Epithelial cell of esophagus (primary cell): ENCODE measurements at regions not wholly inside any gene's neighbourhood (a gene's known extent, or its start where the extent isn't known, plus 50 kb on each side); places are given as distances from the start of the nearest gene placed in this dataset.

Experiments
- DNase-seq: peaks from one replicate; pipeline ENCODE4 v3.0.0; 2010; ENCODE audit warnings: low read depth
- H3K4me3 ChIP-seq: 2 replicates; pipeline ENCODE4 v1.5.1; 2011; ENCODE audit warnings: mild to moderate bottlenecking, low read length, control low read depth
- TF ChIP-seq, protein P1 (sequence below): IDR thresholded peaks from 2 replicates; pipeline ENCODE4 v1.5.1; 2011; ENCODE audit warnings: low read depth, mild to moderate bottlenecking, low read length, control low read depth, inconsistent platforms; ENCODE audit not compliant: insufficient read depth; ENCODE audit errors: missing control alignments

DNA sequence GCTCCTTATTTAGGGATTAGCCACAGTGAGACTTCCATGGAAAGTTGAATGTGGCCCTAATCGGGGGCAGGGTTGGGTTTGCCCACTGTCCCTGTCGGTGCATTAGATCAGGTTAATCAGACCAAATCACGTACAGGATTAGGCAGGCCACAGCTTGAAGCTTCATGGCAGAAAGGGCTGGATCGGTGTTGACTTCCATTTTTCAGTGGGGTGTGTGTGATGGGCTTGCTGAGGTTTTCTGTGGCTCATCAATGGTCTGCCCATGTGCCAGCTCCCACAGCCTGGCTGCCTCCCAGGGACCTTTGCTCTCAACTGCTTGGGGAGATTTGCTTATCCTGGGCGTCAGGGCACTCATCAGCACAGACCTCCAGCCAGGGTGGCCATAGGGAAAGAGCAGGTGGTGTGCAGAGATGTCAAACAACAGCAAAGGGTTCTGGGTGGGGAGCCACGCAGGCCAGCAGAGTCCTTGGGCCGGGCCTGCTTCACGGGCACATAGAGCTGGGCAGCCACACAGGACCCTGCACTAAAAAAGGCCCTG, 130.7 kb downstream of the TFAP2C start:
- no peak for DNase-seq
- TF ChIP-seq, protein P1, sequence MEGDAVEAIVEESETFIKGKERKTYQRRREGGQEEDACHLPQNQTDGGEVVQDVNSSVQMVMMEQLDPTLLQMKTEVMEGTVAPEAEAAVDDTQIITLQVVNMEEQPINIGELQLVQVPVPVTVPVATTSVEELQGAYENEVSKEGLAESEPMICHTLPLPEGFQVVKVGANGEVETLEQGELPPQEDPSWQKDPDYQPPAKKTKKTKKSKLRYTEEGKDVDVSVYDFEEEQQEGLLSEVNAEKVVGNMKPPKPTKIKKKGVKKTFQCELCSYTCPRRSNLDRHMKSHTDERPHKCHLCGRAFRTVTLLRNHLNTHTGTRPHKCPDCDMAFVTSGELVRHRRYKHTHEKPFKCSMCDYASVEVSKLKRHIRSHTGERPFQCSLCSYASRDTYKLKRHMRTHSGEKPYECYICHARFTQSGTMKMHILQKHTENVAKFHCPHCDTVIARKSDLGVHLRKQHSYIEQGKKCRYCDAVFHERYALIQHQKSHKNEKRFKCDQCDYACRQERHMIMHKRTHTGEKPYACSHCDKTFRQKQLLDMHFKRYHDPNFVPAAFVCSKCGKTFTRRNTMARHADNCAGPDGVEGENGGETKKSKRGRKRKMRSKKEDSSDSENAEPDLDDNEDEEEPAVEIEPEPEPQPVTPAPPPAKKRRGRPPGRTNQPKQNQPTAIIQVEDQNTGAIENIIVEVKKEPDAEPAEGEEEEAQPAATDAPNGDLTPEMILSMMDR: no peak
- H3K4me3 ChIP-seq: no peak overlapping the region

DNA sequence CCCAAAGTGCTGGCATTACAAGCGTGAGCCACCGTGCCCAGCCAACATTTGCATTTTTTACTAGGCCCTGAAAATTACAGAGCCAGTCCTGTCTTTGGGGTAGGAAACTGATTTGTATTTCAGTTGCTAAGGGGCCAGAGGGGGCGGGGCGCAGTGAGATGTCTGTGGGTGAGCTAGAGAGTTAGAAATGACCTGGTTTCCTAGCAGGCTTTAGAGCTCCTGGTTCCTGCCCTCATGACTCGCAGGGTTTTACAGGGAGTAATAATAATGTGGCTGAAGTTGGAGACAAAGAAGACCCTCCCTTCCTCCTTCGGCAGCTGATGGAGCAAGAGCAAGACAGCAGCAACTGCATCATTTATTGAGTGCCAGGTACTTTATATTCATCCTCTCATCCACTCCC, 131.5 kb downstream of the TFAP2C start:
- TF ChIP-seq, protein P1: no peak
- no peak overlapping the region for H3K4me3 ChIP-seq
- no peak for DNase-seq

DNA sequence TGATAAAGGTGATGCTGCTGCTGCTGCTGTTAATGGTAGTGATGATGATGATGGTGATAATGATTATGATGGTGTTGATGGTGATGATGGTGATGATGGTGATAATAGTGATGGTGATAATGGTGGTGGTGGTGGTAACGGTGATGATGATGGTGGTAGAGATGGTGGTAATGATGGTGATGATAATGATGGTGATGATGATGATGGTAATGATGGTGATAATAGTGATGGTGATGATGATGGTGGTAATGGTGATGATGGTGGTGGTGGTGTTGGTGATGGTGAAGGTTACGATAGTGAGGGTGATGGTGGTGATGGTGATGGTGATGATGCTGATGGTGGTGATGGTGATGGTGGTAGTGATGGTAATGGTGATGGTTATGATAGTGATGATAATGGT, 132.3 kb downstream of the TFAP2C start:
- no peak for DNase-seq
- TF ChIP-seq, protein P1: no peak
- no peak overlapping the region for H3K4me3 ChIP-seq

DNA sequence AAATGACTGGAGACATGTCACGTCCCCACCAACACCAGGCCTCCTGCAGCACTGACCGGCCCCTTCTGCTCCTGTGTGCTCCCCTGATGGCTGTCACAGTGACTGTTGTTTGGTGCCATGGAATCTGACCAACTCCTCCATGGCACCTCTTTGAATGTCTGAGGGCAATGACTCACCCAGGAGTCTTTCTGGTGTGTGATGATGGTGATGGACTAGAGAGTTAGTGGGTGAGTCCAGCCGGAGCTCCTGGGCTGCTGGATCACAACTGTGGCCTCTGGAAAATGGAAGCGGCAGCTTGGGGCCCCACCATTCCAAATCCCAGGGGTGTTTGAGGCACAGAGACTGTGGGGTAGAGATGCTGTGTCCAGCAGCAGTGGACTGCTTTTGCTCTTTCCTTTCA, 133.3 kb downstream of the TFAP2C start:
- TF ChIP-seq, protein P1: no peak

DNA sequence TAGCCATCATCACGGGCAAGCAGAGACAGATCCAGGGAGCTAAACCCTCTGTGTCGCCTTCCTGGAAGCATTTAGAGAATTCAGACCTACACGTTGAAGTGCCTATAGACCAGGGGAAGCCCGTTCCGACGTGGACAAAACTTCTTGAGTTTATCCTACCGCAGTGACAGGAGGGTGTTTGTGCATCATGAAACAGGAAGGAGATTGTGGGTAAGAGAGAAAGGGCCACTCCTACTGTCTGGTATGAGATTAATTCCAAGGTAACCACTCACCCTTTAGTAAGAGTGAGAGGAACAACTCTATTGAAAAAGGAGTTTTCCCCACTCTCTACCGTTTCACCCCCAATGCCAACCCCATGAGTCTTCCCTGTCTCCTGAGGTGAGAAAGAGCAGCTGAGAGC, 133.7 kb downstream of the TFAP2C start:
- TF ChIP-seq, protein P1: no peak
- H3K4me3 ChIP-seq: no peak overlapping the region
- DNase-seq: peak; percentile 77

More for the DNA sequence above, 133.3 kb downstream of the TFAP2C start:
- DNase-seq: peak; percentile 36
- H3K4me3 ChIP-seq: no peak overlapping the region

DNA sequence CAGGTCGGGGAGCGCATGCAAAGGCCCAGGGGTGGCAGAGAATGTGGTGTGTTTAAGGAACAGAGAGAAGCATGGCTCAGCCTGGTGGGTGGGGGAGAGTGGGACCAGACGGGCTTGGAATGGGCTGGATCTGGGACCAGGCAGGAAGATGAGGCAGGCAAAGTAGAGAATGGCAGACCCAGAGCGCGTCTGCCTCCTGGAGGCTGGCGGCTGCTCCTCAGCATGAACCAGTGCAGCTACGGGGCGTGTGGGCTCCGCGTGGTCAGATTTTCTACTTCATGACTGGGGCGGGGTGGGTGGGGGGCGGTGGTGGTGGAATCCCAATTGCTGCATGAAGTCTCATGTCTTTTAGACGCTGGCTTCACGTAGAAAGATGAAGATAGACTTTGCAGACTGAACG, 135.6 kb downstream of the TFAP2C start:
- no peak for DNase-seq
- TF ChIP-seq, protein P1: no peak
- H3K4me3 ChIP-seq: no peak overlapping the region

DNA sequence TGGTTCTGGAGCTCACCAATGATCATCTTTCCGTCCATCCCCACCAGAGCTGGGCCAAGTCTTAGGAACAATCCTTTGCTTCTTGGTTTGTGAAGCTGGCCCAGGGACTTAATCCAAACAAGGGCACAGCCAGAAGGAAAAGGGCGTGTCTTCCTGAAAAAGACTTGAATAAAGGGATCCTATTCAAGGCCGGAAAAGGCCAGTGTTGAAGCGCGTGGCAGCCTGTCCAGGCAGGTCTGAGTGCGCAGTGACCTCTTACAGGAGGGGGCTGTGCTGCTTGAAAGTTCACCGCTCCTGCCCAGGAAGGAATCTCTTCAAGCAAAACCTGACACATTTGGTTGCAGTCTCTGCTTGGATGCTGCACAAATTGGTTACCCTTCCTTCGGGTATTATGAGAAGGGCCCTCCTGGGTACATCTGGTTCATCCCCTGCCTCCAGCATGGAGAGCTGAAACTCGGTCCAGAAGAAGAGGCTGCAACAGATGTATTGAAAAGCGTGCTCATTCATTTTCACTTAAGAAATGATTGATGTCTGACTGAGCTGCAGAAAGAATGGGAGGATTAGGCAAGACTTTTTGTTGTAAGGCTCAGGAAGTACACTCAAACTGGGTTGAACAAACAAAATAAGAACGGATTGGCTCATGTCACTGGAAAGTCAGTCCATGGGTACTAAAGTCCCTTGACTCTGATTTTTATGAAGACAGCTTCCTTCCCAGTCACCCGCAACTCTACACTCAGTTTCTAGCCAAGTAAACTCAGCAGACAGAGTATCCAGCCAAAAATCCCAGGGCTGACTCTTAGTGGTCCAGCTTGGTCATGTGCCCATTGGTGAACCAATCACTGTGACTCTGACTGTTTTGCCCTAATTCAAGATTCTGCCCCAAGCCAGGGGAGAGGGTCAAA, 136.3 kb downstream of the TFAP2C start:
- peak; percentile 76 for DNase-seq
- TF ChIP-seq, protein P1: no peak
- no peak overlapping the region for H3K4me3 ChIP-seq
